ENCODE measurements at regions not wholly inside any gene's neighbourhood (a gene's known extent, or its start where the extent isn't known, plus 50 kb on each side); places are given as distances from the start of the nearest gene placed in this dataset.

DNA sequence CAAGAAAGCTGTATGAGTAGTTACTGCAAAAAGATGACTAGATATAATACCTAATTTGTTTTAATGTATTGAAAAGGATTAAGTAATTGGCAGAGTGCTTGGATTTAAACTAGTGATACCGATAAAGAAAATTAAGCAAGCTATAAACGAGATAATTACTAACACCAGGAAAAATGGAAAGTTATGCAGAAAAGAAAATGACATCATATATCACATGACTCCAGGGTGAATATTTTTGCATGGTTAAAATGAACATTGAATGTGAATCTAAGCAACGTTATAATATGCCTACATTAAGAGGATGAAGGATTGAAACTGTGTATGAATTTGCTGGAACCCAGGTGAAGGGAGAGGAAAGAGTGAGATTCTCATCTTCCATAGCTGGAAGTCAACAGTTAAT, 644.4 kb downstream of the ADGRL2 start:
- DNase-seq = no peak
- ATAC-seq (ENCODE audit: poor library complexity) = no peak
- intact Hi-C loops (cut with DNase I) = no loop called here

- intact Hi-C loops (cut with DNase I) = no loop called here
- DNase-seq (no peak), ATAC-seq (ENCODE audit: poor library complexity) (no peak)
Measured at GRCh38 chr1:82441402-82441801, 640.7 kb downstream of the ADGRL2 start.

GRCh38 chr1:82423174-82423815, 622.6 kb downstream of the ADGRL2 start:
- ATAC-seq (ENCODE audit: poor library complexity) (no peak), DNase-seq (no peak)

DNA sequence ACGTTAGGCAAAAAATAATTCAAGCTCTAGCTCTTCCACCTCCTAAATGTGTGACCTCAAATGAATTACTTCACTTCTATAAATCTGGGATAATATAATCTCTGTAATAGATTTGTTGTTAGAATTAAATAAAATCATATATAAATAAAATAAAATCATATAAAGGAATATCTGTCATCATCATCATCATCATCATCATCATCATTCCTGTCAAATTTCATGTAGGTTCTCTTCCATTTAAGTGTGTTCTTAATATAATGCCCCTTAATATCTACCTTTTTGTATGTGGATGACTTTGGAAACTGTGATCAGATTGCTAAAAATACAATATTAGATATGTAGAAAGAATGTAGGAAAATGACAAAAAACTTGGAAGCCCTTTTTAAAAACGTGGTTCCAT, 621.0 kb downstream of the ADGRL2 start:
- no peak for DNase-seq
- intact Hi-C loops (cut with DNase I) = no loop called here

More at GRCh38 chr1:82423174-82423815, 622.6 kb downstream of the ADGRL2 start:
- intact Hi-C loops (cut with DNase I) = no loop called here

DNA sequence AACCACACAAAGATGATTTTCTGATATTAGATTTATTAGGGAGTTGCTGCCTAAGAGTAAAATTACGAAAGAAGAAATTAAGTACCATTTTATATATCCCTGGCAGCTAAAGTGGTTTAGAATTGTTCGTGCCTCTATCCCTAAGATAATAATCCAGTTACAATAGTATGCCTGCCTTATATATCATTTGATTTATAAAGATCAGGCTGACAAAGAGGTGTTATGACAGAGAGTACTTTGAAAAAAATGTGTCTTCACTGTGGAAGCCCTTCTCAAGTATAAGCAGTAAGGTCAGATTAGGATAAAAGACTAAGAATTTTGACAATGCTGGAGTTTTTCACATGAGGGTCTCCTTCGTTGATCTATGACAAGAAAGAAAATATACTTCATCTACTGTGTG, 619.9 kb downstream of the ADGRL2 start:
- ATAC-seq (ENCODE audit: poor library complexity) = no peak
- no peak for DNase-seq
- intact Hi-C loops (cut with DNase I) = no loop called here

More for the DNA sequence above, 621.0 kb downstream of the ADGRL2 start:
- no peak for ATAC-seq (ENCODE audit: poor library complexity)

- intact Hi-C loops (cut with DNase I) = no loop called here
- DNase-seq = no peak
- ATAC-seq (ENCODE audit: poor library complexity) = no peak
Measured at GRCh38 chr1:82411605-82412004, 610.9 kb downstream of the ADGRL2 start.

GRCh38 chr1:82405333-82405732, 604.6 kb downstream of the ADGRL2 start:
- DNase-seq = no peak
- intact Hi-C loops (cut with DNase I) = no loop called here
- no peak for ATAC-seq (ENCODE audit: poor library complexity)

DNA sequence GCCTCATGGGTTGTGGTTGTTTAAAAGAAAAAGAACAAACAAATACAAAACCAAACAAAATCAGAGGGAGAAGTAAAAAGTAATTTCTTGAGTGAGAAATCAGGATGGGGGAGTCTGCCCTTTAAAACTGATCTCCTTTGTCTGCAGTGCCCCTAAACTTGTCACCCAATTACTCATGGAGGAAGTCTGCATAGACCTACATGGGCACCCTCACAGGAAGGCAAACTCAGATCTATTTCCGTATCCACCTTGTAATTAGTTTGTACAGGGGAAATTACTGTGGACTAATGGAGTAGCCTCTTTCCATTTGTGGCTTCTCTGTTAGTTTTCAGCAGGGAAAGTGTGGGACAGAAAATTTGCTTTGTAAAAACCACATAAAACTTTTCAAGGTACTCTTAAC, 600.4 kb downstream of the ADGRL2 start:
- ATAC-seq (ENCODE audit: poor library complexity) (no peak), DNase-seq (no peak)
- intact Hi-C loops (cut with DNase I) = no loop called here

DNA sequence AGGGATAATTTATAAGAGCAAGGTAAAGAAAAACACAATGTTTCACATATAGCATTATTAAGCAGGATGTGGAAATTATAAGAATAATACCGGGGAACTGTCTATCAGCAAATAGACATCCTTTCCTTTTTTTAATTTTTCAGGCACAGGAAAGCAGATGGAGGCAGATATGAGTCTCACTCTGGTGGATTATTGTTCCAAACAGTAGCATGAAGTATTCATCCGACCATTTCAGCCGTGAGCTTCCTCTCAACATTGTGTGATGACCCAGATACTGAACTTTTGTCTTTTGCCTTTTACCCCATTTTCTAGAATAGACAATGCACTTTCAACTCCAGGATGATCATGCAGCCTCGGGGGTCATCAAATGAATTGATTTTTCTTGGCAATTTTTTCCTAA, 599.8 kb downstream of the ADGRL2 start:
- ATAC-seq (ENCODE audit: poor library complexity) = no peak
- intact Hi-C loops (cut with DNase I) = no loop called here
- no peak for DNase-seq

DNA sequence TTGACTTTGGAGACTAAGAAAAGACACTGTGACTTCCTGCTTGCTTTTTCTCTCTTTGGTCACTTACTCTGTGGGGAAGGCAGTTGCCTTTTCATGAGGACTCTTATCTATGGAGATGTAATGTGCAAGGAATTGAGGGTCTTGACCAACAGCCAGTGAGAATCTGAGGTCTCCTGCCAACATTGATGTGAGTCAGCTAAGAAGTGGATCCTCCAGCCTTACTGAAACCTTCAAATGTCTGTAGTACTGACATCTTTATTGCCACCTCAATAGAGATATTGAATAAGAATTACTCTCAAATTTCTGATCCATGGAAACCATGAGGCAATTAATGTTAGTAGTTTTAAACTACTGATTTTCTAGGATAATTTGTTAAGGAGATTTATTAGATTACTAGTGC, 598.4 kb downstream of the ADGRL2 start:
- no peak for ATAC-seq (ENCODE audit: poor library complexity)
- intact Hi-C loops (cut with DNase I) = no loop called here

DNA sequence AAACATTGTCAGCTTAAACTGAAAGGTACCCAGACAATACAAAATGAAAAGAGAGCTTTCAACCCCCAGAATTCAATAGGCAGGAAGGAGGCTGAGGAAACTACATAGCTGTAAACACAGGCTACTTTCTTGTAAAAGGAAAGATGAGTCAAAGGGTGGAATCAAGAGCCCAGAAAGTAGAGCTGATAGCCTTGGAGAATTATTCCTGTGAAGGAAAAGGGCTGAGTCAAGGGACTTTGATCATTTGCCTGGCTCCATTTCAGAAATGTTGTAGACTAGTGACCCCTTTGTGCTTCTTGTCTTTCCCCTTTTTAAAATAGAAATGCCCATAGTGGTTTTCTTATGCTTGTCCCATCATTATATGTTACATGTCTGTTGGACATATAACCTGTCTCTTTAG, 597.6 kb downstream of the ADGRL2 start:
- ATAC-seq (ENCODE audit: poor library complexity) = no peak
- no peak for DNase-seq
- intact Hi-C loops (cut with DNase I) = no loop called here

More for the DNA sequence above, 598.4 kb downstream of the ADGRL2 start:
- DNase-seq = no peak

DNA sequence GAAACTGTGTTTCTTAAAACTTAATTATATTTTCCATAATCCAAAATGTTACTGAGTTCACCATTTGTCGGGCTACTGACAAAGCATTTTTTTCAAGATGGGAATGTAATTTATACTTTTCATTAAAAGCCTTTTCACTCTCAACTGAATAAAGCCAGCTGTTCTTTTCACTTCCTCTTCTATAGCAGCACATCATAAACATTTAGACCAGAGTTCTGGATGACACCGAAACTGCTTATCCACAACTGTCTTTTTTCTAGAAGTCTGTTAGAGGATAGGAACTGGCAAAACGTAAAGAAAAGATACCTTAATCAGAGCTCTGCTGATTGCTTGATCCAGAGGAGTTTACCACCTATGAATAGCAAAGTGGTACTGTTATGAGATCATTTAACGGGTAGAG, 594.7 kb downstream of the ADGRL2 start:
- ATAC-seq (ENCODE audit: poor library complexity) (no peak), DNase-seq (no peak)
- intact Hi-C loops (cut with DNase I) = no loop called here

- ATAC-seq (ENCODE audit: poor library complexity) (no peak), DNase-seq (no peak)
- intact Hi-C loops (cut with DNase I) = no loop called here
Measured at GRCh38 chr1:82392946-82393345, 592.2 kb downstream of the ADGRL2 start.

DNA sequence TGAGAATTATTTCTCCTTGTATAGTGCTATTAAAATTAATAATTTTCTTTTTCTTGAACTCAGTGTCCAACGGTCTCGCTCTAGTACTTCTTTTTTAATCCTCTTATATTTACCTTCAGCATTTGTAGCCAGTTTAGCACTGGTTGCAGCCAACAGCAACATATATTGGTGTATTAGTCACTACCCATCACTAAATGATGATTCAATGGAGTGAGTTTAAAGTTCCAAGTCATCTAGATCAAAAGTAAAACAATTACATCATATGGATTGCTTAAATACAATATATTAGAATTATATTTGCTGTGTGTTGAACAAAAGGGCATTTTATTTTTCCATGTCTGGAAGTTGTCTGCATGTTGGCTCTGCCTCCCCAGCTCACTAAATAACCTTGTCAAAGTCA, 591.8 kb downstream of the ADGRL2 start:
- ATAC-seq (ENCODE audit: poor library complexity) (no peak), DNase-seq (no peak)
- intact Hi-C loops (cut with DNase I) = no loop called here

GRCh38 chr1:82391712-82392111, 591.0 kb downstream of the ADGRL2 start:
- no peak for DNase-seq
- intact Hi-C loops (cut with DNase I) = no loop called here
- no peak for ATAC-seq (ENCODE audit: poor library complexity)

DNA sequence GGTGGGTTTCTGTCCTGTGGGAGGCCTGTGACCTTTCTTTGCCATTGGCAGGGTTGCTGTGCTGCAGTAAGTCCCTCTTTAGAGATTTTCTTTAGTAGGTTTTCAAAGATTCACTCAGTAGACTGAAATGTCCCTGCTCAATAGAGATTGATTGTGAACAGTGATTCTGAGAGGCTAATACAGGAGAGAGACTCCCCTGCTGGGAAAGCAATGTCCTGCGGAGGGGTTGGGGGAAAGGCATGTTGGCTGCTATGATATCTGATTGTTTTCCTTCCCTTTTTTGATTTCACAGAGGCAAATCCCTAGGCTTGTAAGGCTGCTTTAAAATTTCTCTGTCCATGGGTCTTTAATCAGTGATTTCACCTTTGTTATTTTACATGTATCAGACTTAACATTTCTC, 589.9 kb downstream of the ADGRL2 start:
- no peak for DNase-seq
- intact Hi-C loops (cut with DNase I) = no loop called here
- ATAC-seq (ENCODE audit: poor library complexity) = no peak

DNA sequence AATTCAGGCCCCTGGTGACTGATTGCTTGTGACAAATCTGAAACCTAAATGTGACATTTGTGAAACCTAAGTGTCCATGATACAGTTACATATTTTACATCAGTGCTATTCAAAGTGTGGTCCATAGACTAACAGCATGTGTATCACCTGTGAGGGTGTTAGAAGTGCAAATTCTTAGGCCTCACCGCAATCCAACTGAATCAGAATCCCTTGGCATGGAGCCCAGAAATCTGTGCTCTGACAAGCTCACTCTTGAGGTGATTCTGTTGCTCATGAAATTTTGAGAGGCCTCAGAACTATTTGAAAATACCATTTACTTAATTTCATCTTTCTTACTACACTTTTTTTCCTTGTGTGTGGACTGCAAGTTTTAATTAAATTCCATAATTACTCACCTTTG, 587.9 kb downstream of the ADGRL2 start:
- DNase-seq (no peak), ATAC-seq (ENCODE audit: poor library complexity) (no peak)
- intact Hi-C loops (cut with DNase I) = no loop called here

- ATAC-seq (ENCODE audit: poor library complexity) (no peak), DNase-seq (no peak)
- intact Hi-C loops (cut with DNase I) = no loop called here
Measured at GRCh38 chr1:82387012-82387366, 586.3 kb downstream of the ADGRL2 start.

DNA sequence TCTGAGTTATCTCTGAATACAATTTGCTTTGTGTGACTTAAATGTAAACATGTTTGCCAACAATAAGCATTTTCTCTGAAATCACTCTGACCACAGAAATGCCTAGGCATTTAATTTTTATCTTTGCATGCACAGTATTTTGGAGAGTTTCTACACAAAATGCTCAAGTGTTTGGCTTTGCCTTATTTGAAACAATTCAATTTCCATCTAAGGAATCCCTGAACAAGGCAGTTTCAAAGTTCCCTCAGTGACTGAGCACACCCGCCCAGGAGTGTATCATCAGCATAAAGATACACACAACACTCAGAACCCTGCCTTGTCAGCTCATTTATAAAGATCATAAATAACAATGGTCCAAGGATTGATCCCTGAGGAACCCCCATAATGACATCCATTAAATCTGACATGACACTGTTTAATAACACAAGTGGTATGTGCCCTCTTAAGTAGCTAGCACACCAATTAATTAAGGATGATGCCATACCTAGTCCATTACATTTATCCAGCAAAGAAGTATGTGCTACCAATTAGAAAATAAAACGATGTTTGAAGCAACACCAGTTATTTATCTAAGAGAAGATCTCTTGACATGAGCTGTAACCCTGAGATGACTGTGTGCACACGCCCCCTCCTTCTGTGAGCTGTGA, 585.8 kb downstream of the ADGRL2 start:
- intact Hi-C loops (cut with DNase I) = no loop called here
- DNase-seq = no peak

DNA sequence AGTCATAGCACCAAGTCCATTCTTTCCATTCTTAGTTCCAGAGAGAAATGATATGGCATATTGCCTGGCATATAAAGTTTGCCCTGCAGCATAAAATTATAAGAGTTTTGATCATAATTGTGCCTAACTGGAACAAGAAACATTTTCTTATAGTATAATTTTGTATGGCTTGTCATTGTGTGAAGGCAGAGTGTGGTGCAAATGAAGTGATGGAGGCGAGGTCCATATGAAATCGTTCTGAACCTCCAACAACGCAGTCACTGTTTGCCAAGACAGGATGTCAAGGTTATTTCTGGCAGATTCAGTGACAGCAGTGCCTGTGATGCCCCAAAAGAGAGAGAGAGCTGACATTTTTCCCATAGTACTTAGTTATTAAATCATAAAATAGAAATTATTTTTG, 584.0 kb downstream of the ADGRL2 start:
- ATAC-seq (ENCODE audit: poor library complexity) (no peak), DNase-seq (no peak)
- intact Hi-C loops (cut with DNase I) = no loop called here

More for the DNA sequence above, 585.8 kb downstream of the ADGRL2 start:
- no peak for ATAC-seq (ENCODE audit: poor library complexity)
